Peyer's patch (tissue), 4 donors: ENCODE measurements at regions not wholly inside any gene's neighbourhood (a gene's known extent, or its start where the extent isn't known, plus 50 kb on each side); places are given as distances from the start of the nearest gene placed in this dataset.

Experiments used
- CTCF ChIP-seq, 6 experiments: fragments of 450-650 bp in 4 of 6; fragments of 200-600 bp in 2 of 6; sonication (generic) in 1 of 6; IDR thresholded peaks; one replicate each; pipeline ENCODE4 v1.5.1; 2017 to 2019; ENCODE audit warnings: antibody characterized with exemption in 6 of 6, mild to moderate bottlenecking in 3 of 6, moderate library complexity in 1 of 6
- POLR2A ChIP-seq, 2 donors: fragments of 450-650 bp; IDR thresholded peaks; one replicate each; pipeline ENCODE4 v1.5.1; 2017; ENCODE audit warnings: antibody characterized with exemption in 2 of 2, mild to moderate bottlenecking in 2 of 2, moderate library complexity in 2 of 2

GRCh38 chr15:26214290-26214689 lies 351.2 kb upstream of the ATP10A start:
- TF ChIP-seq CTCF (IDR thresholded peaks at IDR 0.05) (no peak), POLR2A (IDR thresholded peaks at IDR 0.05) (no peak)
